ENCODE measurements at regions not wholly inside any gene's neighbourhood (a gene's known extent, or its start where the extent isn't known, plus 50 kb on each side); places are given as distances from the start of the nearest gene placed in this dataset.

GRCh38 chr12:5099591-5099990 lies 55.9 kb downstream of the KCNA5 start:
- H3K4me2 ChIP-seq (ENCODE audit: low read length) = no peak overlapping the region
- H4K20me1 ChIP-seq (ENCODE audit: low read length) = no peaks in the 10 kb centered on the region
- H3K79me2 ChIP-seq (ENCODE audit: low read length) = no peaks in the 10 kb centered on the region
- no peak overlapping the region for H3K4me3 ChIP-seq (ENCODE audit: low read length)
- no peaks in the 10 kb centered on the region for H3K9me3 ChIP-seq (ENCODE audit: low read length)
- CTCF ChIA-PET = no interaction called here
- no peaks in the 10 kb centered on the region for H3K4me1 ChIP-seq (ENCODE audit: insufficient read depth, low read length)
- no peak overlapping the region for H3K27ac ChIP-seq (ENCODE audit: low read length)
- no peaks in the 10 kb centered on the region for H3K27me3 ChIP-seq (ENCODE audit: low read length)
- no peaks in the 10 kb centered on the region for H3K36me3 ChIP-seq (ENCODE audit: low read depth, low read length)
- no peak overlapping the region for H2AFZ ChIP-seq (ENCODE audit: low read length)
- intact Hi-C loops (cut with micrococcal nuclease) = no loop called here
- TF ChIP-seq EZH2phosphoT487 (IDR thresholded peaks at IDR 0.05; ENCODE audit: borderline replicate concordance, low read length) (no peak), CTCF (conservative IDR thresholded peaks at IDR 0.05; ENCODE audit: low read depth, low read length) (no peak), EZH2 (IDR thresholded peaks at IDR 0.05; ENCODE audit: low read length, unreplicated experiment) (no peak)
- ATAC-seq (no peak), DNase-seq (no peak)
- H3F3A ChIP-seq (ENCODE audit: low read length, unreplicated experiment) = no peaks in the 10 kb centered on the region
- H3K9me2 ChIP-seq (replicated peaks; ENCODE audit: low read length) = no peaks in the 10 kb centered on the region
- POLR2A ChIA-PET (ENCODE audit: unreplicated experiment) = no interaction called here
- BruUV-seq (replicated peaks) = no TSS peak
- no peak overlapping the region for H3K9ac ChIP-seq (ENCODE audit: low read length)

- Histone ChIP-seq H3K27ac (ENCODE audit: low read length) (no peak overlapping the region), H3K9ac (ENCODE audit: low read length) (no peak overlapping the region), H4K20me1 (ENCODE audit: low read length) (no peaks in the 10 kb centered on the region), H3K9me2 (replicated peaks; ENCODE audit: low read length) (no peaks in the 10 kb centered on the region), H2AFZ (ENCODE audit: low read length) (no peak overlapping the region), H3K4me2 (ENCODE audit: low read length) (no peak overlapping the region), H3K4me1 (ENCODE audit: insufficient read depth, low read length) (no peaks in the 10 kb centered on the region), H3K27me3 (ENCODE audit: low read length) (no peaks in the 10 kb centered on the region), H3K36me3 (ENCODE audit: low read depth, low read length) (no peaks in the 10 kb centered on the region), H3K9me3 (ENCODE audit: low read length) (no peaks in the 10 kb centered on the region), H3F3A (ENCODE audit: low read length, unreplicated experiment) (no peaks in the 10 kb centered on the region), H3K4me3 (ENCODE audit: low read length) (no peak overlapping the region), H3K79me2 (ENCODE audit: low read length) (no peaks in the 10 kb centered on the region)
- ChIA-PET POLR2A (ENCODE audit: unreplicated experiment) (no interaction called here), CTCF (no interaction called here)
- no TSS peak for BruUV-seq (replicated peaks)
- DNase-seq (no peak), ATAC-seq (no peak)
- intact Hi-C loops (cut with micrococcal nuclease) = no loop called here
- TF ChIP-seq CTCF (conservative IDR thresholded peaks at IDR 0.05; ENCODE audit: low read depth, low read length) (no peak), EZH2 (IDR thresholded peaks at IDR 0.05; ENCODE audit: low read length, unreplicated experiment) (no peak), EZH2phosphoT487 (IDR thresholded peaks at IDR 0.05; ENCODE audit: borderline replicate concordance, low read length) (no peak)
Measured at GRCh38 chr12:5101686-5102085, 58.0 kb downstream of the KCNA5 start.

GRCh38 chr12:5102261-5102789 lies 58.6 kb downstream of the KCNA5 start:
- intact Hi-C loops (cut with micrococcal nuclease) = no loop called here
- CTCF ChIA-PET = no interaction called here
- no peak for ATAC-seq

More at GRCh38 chr12:5102261-5102789, 58.6 kb downstream of the KCNA5 start:
- no peak overlapping the region for H3K4me2 ChIP-seq (ENCODE audit: low read length)
- H3K27me3 ChIP-seq (ENCODE audit: low read length) = no peaks in the 10 kb centered on the region
- no peaks in the 10 kb centered on the region for H4K20me1 ChIP-seq (ENCODE audit: low read length)
- no peaks in the 10 kb centered on the region for H3K9me2 ChIP-seq (replicated peaks; ENCODE audit: low read length)
- H3K4me1 ChIP-seq (ENCODE audit: insufficient read depth, low read length) = no peaks in the 10 kb centered on the region
- H3K4me3 ChIP-seq (ENCODE audit: low read length) = no peak overlapping the region
- H3F3A ChIP-seq (ENCODE audit: low read length, unreplicated experiment) = no peaks in the 10 kb centered on the region
- no peak overlapping the region for H2AFZ ChIP-seq (ENCODE audit: low read length)
- no peak for DNase-seq
- POLR2A ChIA-PET (ENCODE audit: unreplicated experiment) = no interaction called here
- no peaks in the 10 kb centered on the region for H3K36me3 ChIP-seq (ENCODE audit: low read depth, low read length)
- no peaks in the 10 kb centered on the region for H3K9me3 ChIP-seq (ENCODE audit: low read length)
- H3K79me2 ChIP-seq (ENCODE audit: low read length) = no peaks in the 10 kb centered on the region
- no peak overlapping the region for H3K9ac ChIP-seq (ENCODE audit: low read length)
- H3K27ac ChIP-seq (ENCODE audit: low read length) = no peak overlapping the region
- no peak for TF ChIP-seq EZH2 (IDR thresholded peaks at IDR 0.05; ENCODE audit: low read length, unreplicated experiment)
- no peak for TF ChIP-seq CTCF (conservative IDR thresholded peaks at IDR 0.05; ENCODE audit: low read depth, low read length)
- no peak for TF ChIP-seq EZH2phosphoT487 (IDR thresholded peaks at IDR 0.05; ENCODE audit: borderline replicate concordance, low read length)
- BruUV-seq (replicated peaks) = no TSS peak
